ENCODE measurements at regions not wholly inside any gene's neighbourhood (a gene's known extent, or its start where the extent isn't known, plus 50 kb on each side); places are given as distances from the start of the nearest gene placed in this dataset.

DNA sequence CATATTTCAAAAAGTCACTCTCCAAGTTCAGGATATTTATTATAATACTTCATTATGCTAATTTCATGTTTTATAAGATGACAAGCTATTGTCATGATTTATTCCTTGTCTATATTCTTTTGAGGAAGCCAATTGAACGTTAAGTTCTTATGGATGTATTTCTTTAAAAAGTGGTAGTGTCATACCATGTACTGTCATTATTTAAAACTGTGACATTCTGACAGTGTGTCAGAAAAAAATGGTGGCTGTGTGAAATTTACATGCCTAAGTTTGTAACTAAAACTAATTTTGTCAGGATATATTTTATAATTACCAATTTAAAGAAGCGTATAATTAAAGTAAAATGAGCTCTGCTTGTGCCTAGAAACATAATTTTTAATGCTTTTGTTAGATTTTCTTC lies 158.9 kb upstream of the HDAC9 start:
- TF ChIP-seq, protein P1, sequence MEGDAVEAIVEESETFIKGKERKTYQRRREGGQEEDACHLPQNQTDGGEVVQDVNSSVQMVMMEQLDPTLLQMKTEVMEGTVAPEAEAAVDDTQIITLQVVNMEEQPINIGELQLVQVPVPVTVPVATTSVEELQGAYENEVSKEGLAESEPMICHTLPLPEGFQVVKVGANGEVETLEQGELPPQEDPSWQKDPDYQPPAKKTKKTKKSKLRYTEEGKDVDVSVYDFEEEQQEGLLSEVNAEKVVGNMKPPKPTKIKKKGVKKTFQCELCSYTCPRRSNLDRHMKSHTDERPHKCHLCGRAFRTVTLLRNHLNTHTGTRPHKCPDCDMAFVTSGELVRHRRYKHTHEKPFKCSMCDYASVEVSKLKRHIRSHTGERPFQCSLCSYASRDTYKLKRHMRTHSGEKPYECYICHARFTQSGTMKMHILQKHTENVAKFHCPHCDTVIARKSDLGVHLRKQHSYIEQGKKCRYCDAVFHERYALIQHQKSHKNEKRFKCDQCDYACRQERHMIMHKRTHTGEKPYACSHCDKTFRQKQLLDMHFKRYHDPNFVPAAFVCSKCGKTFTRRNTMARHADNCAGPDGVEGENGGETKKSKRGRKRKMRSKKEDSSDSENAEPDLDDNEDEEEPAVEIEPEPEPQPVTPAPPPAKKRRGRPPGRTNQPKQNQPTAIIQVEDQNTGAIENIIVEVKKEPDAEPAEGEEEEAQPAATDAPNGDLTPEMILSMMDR (IDR thresholded peaks at IDR 0.05; ENCODE audit: insufficient read depth, low read length, missing control alignments) = no peak
- CTCF ChIA-PET = interaction anchor here (0.8 to 0.9 kb wide), 2 partner anchors 16 to 566 kb away, joined by 3 read pairs; no protein-coding TSS in a partner anchor

DNA sequence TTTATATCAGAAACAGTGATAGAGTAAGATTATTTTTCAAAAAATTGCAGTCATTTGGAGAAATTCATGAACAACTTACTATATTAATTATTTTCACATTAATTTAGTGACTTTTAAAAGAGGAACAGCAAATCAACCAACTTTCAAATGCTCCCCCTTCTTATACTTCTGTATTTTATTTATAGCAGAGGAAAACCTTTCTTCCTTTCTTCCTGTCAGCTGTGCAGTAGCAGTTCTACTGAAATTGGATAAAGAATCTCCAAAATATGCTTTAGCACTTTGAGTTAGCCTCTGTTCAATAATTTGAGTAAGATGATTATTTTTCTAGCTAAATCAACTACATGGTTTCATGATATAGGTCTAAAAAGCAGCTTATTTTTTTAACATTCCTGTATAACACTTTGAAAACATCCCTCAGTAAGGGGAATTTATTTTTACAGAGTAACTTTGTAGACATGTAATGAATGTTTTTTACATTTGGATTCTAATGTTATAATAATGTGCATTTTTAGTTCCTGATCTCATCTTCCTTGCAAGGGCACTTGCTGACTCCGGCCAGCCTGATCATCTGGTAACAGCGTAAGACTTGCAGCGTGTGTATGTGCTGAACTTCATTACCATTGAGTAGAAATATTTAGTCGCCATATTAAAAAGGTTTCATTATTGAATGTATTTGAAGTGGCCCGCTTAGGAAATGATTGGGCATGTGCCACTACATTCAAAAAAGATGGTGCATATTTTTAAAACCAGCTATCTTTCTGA lies 158.3 kb upstream of the HDAC9 start:
- ChIA-PET POLR2A (no interaction called here), CTCF (interaction anchor here (0.8 to 0.9 kb wide), 2 partner anchors 17 to 567 kb away, joined by 3 read pairs; no protein-coding TSS in a partner anchor)
- no peak overlapping the region for H3K4me3 ChIP-seq (ENCODE audit: low read depth, low read length)
- no peak for DNase-seq (ENCODE audit: low read depth, low spot score)
- TF ChIP-seq, protein P1 (IDR thresholded peaks at IDR 0.05; ENCODE audit: insufficient read depth, low read length, missing control alignments) = no peak

More for the DNA sequence above, 158.9 kb upstream of the HDAC9 start:
- no peak for DNase-seq (ENCODE audit: low read depth, low spot score)
- POLR2A ChIA-PET = no interaction called here
- H3K4me3 ChIP-seq (ENCODE audit: low read depth, low read length) = no peak overlapping the region

DNA sequence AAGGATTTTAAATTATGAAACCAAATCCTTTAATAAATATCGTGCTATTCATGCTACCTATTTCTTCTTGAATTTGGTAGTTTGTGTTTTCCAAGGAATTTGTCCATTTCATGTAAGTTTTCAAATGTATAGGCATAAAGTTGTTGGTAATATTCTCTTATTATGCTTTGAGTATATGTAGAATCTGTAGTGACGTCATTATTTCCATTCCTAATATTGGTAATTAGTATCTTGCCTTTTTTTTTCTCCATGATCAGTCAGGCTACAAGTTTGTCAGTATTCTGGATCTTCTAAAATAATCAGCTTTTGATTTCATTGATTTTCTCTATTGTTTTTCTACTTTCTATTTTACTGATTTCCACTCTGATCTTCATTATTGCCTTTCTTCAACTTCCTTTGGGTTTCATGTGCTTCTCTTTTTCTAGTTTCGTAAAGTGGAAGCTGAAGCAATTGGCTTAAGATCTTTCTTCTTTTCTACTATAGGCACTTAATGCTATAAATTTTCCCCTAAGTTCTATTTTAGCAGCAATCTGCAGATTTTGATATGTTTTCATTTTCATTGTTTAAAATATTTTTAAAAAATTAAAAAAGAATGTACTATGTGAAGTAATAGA lies 156.5 kb upstream of the HDAC9 start:
- ChIA-PET POLR2A (no interaction called here), CTCF (interaction anchor here (0.7 to 1.3 kb wide), 3 partner anchors 10 to 15 kb away, joined by 3 to 4 read pairs (median 3); no protein-coding TSS in a partner anchor)
- H3K4me3 ChIP-seq (ENCODE audit: low read depth, low read length) = no peak overlapping the region
- DNase-seq (ENCODE audit: low read depth, low spot score) = no peak
- TF ChIP-seq, protein P1 (IDR thresholded peaks at IDR 0.05; ENCODE audit: insufficient read depth, low read length, missing control alignments) = no peak

- H3K4me3 ChIP-seq (ENCODE audit: low read depth, low read length) = no peak overlapping the region
- ChIA-PET POLR2A (no interaction called here), CTCF (interaction anchor here (1.2 to 4.0 kb wide), 2 partner anchors 371 to 571 kb away, joined by 4 to 67 read pairs; no protein-coding TSS in a partner anchor)
- DNase-seq (ENCODE audit: low read depth, low spot score) = no peak
- TF ChIP-seq, protein P1 (IDR thresholded peaks at IDR 0.05; ENCODE audit: insufficient read depth, low read length, missing control alignments) = no peak
Measured at GRCh38 chr7:18341756-18342155, 153.8 kb upstream of the HDAC9 start.

- DNase-seq (ENCODE audit: low read depth, low spot score) = no peak
- no peak overlapping the region for H3K4me3 ChIP-seq (ENCODE audit: low read depth, low read length)
- CTCF ChIA-PET = interaction anchor here (1.0 to 10.9 kb wide), 6 partner anchors 10 to 661 kb away, joined by 3 to 99 read pairs (median 44); no protein-coding TSS in a partner anchor
- POLR2A ChIA-PET = no interaction called here
- TF ChIP-seq, protein P1 (IDR thresholded peaks at IDR 0.05; ENCODE audit: insufficient read depth, low read length, missing control alignments) = no peak
Measured at GRCh38 chr7:18343047-18343446, 152.5 kb upstream of the HDAC9 start.

GRCh38 chr7:18344536-18344935 lies 151.0 kb upstream of the HDAC9 start:
- TF ChIP-seq, protein P1 (IDR thresholded peaks at IDR 0.05; ENCODE audit: insufficient read depth, low read length, missing control alignments) = no peak
- CTCF ChIA-PET = interaction anchor here (0.6 to 10.9 kb wide), 20 partner anchors 10 to 662 kb away, joined by 3 to 99 read pairs (median 5); no protein-coding TSS in a partner anchor
- DNase-seq (ENCODE audit: low read depth, low spot score) = no peak
- POLR2A ChIA-PET = no interaction called here
- H3K4me3 ChIP-seq (ENCODE audit: low read depth, low read length) = no peak overlapping the region

All from AG04449 (cell line).